Right atrium auricular region (tissue), 2 donors: ENCODE measurements at regions not wholly inside any gene's neighbourhood (a gene's known extent, or its start where the extent isn't known, plus 50 kb on each side); places are given as distances from the start of the nearest gene placed in this dataset.

Source experiments
- DNase-seq: peaks from one replicate; pipeline ENCODE4 v3.0.0-alpha.2; 2019; ENCODE audit warnings: low spot score
- H3K27ac ChIP-seq, 2 donors: fragments of 200-600 bp; sonication (generic); 1 replicate in 1 of 2; 2 replicates in 1 of 2; pipeline ENCODE4 v1.5.1; 2016 to 2019
- H3K27me3 ChIP-seq, 2 donors: fragments of 200-600 bp; sonication (generic); one replicate each; pipeline versions ENCODE4 v1.5.1 to v1.6.0; 2017 to 2019
- H3K36me3 ChIP-seq: fragments of 200-600 bp; sonication (generic); one replicate; pipeline ENCODE4 v1.5.1; 2016
- H3K4me1 ChIP-seq, 2 donors: fragments of 200-600 bp; sonication (generic); one replicate each; pipeline versions ENCODE4 v1.5.1 to v1.6.0; 2017 to 2019
- H3K4me3 ChIP-seq, 2 donors: fragments of 200-600 bp; sonication (generic); 1 replicate in 1 of 2; 2 replicates in 1 of 2; pipeline ENCODE4 v1.5.1; 2017 to 2019; ENCODE audit warnings: mild to moderate bottlenecking in 1 of 2, moderate library complexity in 1 of 2
- H3K9me3 ChIP-seq, 2 donors: fragments of 200-600 bp; sonication (generic); one replicate each; pipeline ENCODE4 v1.5.1; 2019
- CTCF ChIP-seq, 2 donors: fragments of 200-600 bp; sonication (generic); IDR thresholded peaks; one replicate each; pipeline ENCODE4 v1.5.1; 2019; ENCODE audit warnings: antibody characterized with exemption in 2 of 2

DNA sequence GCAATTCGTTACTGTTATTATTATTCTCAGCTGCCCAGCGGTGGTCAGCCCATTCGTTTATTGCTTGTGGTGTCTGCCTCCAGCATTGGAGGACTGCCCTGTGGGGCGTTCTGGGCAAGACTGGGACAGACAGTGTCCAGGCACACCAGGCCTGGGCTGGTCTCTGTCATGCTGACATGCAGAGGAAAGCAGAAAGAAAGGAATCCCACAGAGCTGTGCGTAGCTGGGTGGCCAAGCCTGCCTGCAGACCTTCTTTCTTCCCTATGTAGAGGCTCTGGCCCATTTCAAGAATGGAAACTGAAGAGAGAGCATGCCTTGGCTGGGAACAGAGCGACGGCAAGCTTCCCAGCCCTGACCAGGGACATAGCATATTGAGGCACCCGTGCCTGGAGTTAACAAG, 525.3 kb upstream of the TBX3 start:
- DNase-seq: no peak
- no peaks in the 10 kb centered on the region for H3K36me3 ChIP-seq
- no peak for TF ChIP-seq CTCF (IDR thresholded peaks at IDR 0.05)
- no peaks in the 10 kb centered on the region for H3K9me3 ChIP-seq
- H3K27me3 ChIP-seq: no peaks in the 10 kb centered on the region
- H3K4me1 ChIP-seq: peaks cover 0 to 7% of the 10 kb centered on the region in 2 donors
- H3K4me3 ChIP-seq: no peak overlapping the region
- H3K27ac ChIP-seq: no peak overlapping the region

DNA sequence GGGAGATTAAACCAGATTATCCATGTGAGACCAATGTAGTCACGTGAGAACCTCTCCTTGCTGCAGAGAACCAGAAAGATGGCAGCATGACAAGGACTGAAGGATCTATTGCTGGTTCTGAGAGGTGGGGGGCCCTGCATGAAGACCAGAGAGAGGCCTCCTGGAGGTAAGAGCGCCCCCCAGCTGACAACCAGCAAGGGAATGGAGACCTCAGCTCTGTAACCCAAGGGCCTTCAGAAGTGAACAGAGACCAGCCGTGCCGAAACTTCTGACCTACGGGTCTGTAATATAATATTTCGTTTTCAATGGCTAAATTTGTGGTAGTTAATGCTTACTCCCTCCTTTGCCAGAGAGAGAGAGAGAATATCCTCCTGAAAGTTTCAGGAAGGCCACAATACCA, 524.1 kb upstream of the TBX3 start:
- no peaks in the 10 kb centered on the region for H3K36me3 ChIP-seq
- H3K27ac ChIP-seq: no peak overlapping the region
- H3K27me3 ChIP-seq: no peaks in the 10 kb centered on the region
- H3K4me3 ChIP-seq: no peak overlapping the region
- no peak for TF ChIP-seq CTCF (IDR thresholded peaks at IDR 0.05)
- H3K4me1 ChIP-seq: no peaks in the 10 kb centered on the region
- DNase-seq: no peak
- no peaks in the 10 kb centered on the region for H3K9me3 ChIP-seq

GRCh38 chr12:115207216-115207915, 523.4 kb upstream of the TBX3 start:
- no peak overlapping the region for H3K27ac ChIP-seq
- no peak overlapping the region for H3K4me3 ChIP-seq
- H3K4me1 ChIP-seq: no peaks in the 10 kb centered on the region
- DNase-seq: no peak
- H3K36me3 ChIP-seq: no peaks in the 10 kb centered on the region
- no peaks in the 10 kb centered on the region for H3K27me3 ChIP-seq
- no peak for TF ChIP-seq CTCF (IDR thresholded peaks at IDR 0.05)
- H3K9me3 ChIP-seq: no peaks in the 10 kb centered on the region

GRCh38 chr12:115206801-115207200, 522.8 kb upstream of the TBX3 start:
- no peaks in the 10 kb centered on the region for H3K27me3 ChIP-seq
- no peak for DNase-seq
- no peak overlapping the region for H3K27ac ChIP-seq
- no peaks in the 10 kb centered on the region for H3K36me3 ChIP-seq
- H3K4me3 ChIP-seq: no peak overlapping the region
- H3K4me1 ChIP-seq: no peaks in the 10 kb centered on the region
- no peak for TF ChIP-seq CTCF (IDR thresholded peaks at IDR 0.05)
- H3K9me3 ChIP-seq: no peaks in the 10 kb centered on the region

- TF ChIP-seq CTCF (IDR thresholded peaks at IDR 0.05): no peak
- H3K36me3 ChIP-seq: no peaks in the 10 kb centered on the region
- no peaks in the 10 kb centered on the region for H3K4me1 ChIP-seq
- no peaks in the 10 kb centered on the region for H3K9me3 ChIP-seq
- no peak for DNase-seq
- no peaks in the 10 kb centered on the region for H3K27me3 ChIP-seq
- no peak overlapping the region for H3K27ac ChIP-seq
- no peak overlapping the region for H3K4me3 ChIP-seq
Measured at GRCh38 chr12:115205755-115206308, 521.9 kb upstream of the TBX3 start.
